WTC11 (cell line): ENCODE measurements at regions not wholly inside any gene's neighbourhood (a gene's known extent, or its start where the extent isn't known, plus 50 kb on each side); places are given as distances from the start of the nearest gene placed in this dataset.

Source experiments
- ATAC-seq: fragments of 200-7000 bp; cut with Tn5 transposase; 2 replicates; pipeline ENCODE4 v1.10.0; 2021; ENCODE audit warnings: mild to moderate bottlenecking, moderate library complexity
- CTCF ChIA-PET: fragments of 300-600 bp; sonication (Branson Sonifier 250); formaldehyde crosslinking; loops from one replicate; lab custom pipeline; 2021; ENCODE audit warnings: antibody characterized with exemption; lab: Charles Lee
- POLR2A ChIA-PET: fragments of 350-600 bp; sonication (Branson Sonifier 250); formaldehyde crosslinking; loops from one replicate; lab custom pipeline; 2021; ENCODE audit warnings: antibody characterized with exemption; lab: Charles Lee
- DNase-seq: peaks from one replicate; pipeline ENCODE4 v3.0.0; 2021; ENCODE audit warnings: low spot score
- H3K27ac Mint-ChIP-seq: 2 replicates; pipeline ENCODE4 v1.8.0; 2021; ENCODE audit warnings: mixed read lengths
- H3K27me3 Mint-ChIP-seq: 2 replicates; pipeline ENCODE4 v1.8.0; 2021; ENCODE audit warnings: low read depth, mild to moderate bottlenecking, moderate library complexity, mixed read lengths
- H3K36me3 Mint-ChIP-seq: 2 replicates; pipeline ENCODE4 v1.8.0; 2021; ENCODE audit warnings: mixed read lengths
- H3K4me1 Mint-ChIP-seq: 2 replicates; pipeline ENCODE4 v1.8.0; 2022; ENCODE audit warnings: mixed read lengths
- H3K4me3 Mint-ChIP-seq: 2 replicates; pipeline ENCODE4 v1.8.0; 2021; ENCODE audit warnings: mild to moderate bottlenecking, moderate library complexity, mixed read lengths
- H3K9me3 Mint-ChIP-seq: 2 replicates; pipeline ENCODE4 v1.8.0; 2021; ENCODE audit warnings: mixed read lengths
- AFF4 ChIP-seq: sonication (generic); formaldehyde crosslinking; IDR thresholded peaks from 2 replicates; pipeline ENCODE4 v1.8.1; 2023; ENCODE audit warnings: mild to moderate bottlenecking, missing genetic modification reagents, borderline replicate concordance
- CREM ChIP-seq: sonication (generic); formaldehyde crosslinking; IDR thresholded peaks from 2 replicates; pipeline ENCODE4 v1.8.1; 2022; ENCODE audit warnings: mild to moderate bottlenecking, missing genetic modification reagents, moderate library complexity
- EMX1 ChIP-seq: fragments of 250-450 bp; sonication (Bioruptor Pico); IDR thresholded peaks from 2 replicates; pipeline ENCODE4 v1.8.0; 2021; ENCODE audit warnings: mild to moderate bottlenecking
- GRHL2 ChIP-seq: fragments of 250-450 bp; sonication (Bioruptor Pico); IDR thresholded peaks from 2 replicates; pipeline ENCODE4 v1.8.0; 2022; ENCODE audit warnings: mild to moderate bottlenecking, moderate library complexity; ENCODE audit not compliant: insufficient replicate concordance, severe bottlenecking
- GTF2I ChIP-seq: fragments of 250-450 bp; sonication (Bioruptor Pico); conservative IDR thresholded peaks from 2 replicates; pipeline ENCODE4 v1.4.0; 2021; ENCODE audit warnings: mild to moderate bottlenecking
- HMGA2 ChIP-seq: fragments of 250-450 bp; sonication (Bioruptor Pico); IDR thresholded peaks from 2 replicates; pipeline ENCODE4 v1.4.0; 2021; ENCODE audit warnings: mild to moderate bottlenecking, moderate library complexity
- JAZF1 ChIP-seq: fragments of 250-450 bp; sonication (Bioruptor Pico); IDR thresholded peaks from 2 replicates; pipeline ENCODE4 v1.9.0; 2021; ENCODE audit warnings: moderate library complexity, mild to moderate bottlenecking, inconsistent platforms
- JUN ChIP-seq: sonication (generic); formaldehyde crosslinking; IDR thresholded peaks from 2 replicates; pipeline ENCODE4 v1.8.0; 2023; ENCODE audit warnings: mild to moderate bottlenecking, missing genetic modification reagents
- KAT7 ChIP-seq: sonication (generic); formaldehyde crosslinking; IDR thresholded peaks from 2 replicates; pipeline ENCODE4 v1.8.1; 2023; ENCODE audit warnings: missing genetic modification reagents, mild to moderate bottlenecking, borderline replicate concordance
- MLX ChIP-seq: sonication (generic); formaldehyde crosslinking; IDR thresholded peaks from 2 replicates; pipeline ENCODE4 v1.8.1; 2023; ENCODE audit warnings: mild to moderate bottlenecking, missing genetic modification reagents, moderate library complexity
- NFE2L1 ChIP-seq: sonication (generic); formaldehyde crosslinking; IDR thresholded peaks from 2 replicates; pipeline ENCODE4 v1.8.1; 2023; ENCODE audit warnings: missing genetic modification reagents
- OVOL2 ChIP-seq: fragments of 250-450 bp; sonication (Bioruptor Pico); IDR thresholded peaks from 2 replicates; pipeline ENCODE4 v1.9.0; 2021; ENCODE audit warnings: mild to moderate bottlenecking, borderline replicate concordance
- SMAD3 ChIP-seq: sonication (generic); formaldehyde crosslinking; IDR thresholded peaks from 2 replicates; pipeline ENCODE4 v1.8.0; 2022; ENCODE audit warnings: missing genetic modification reagents, mild to moderate bottlenecking, borderline replicate concordance
- TCF7 ChIP-seq: sonication (generic); formaldehyde crosslinking; IDR thresholded peaks from 2 replicates; pipeline ENCODE4 v1.8.0; 2022; ENCODE audit warnings: mild to moderate bottlenecking, low read depth, missing genetic modification reagents, moderate library complexity
- TP53 ChIP-seq: sonication (generic); formaldehyde crosslinking; IDR thresholded peaks from 2 replicates; pipeline ENCODE4 v1.8.1; 2023; ENCODE audit warnings: mild to moderate bottlenecking, missing genetic modification reagents
- ZNF138 ChIP-seq: sonication (generic); formaldehyde crosslinking; conservative IDR thresholded peaks from 2 replicates; pipeline ENCODE4 v1.8.1; 2022; ENCODE audit warnings: mild to moderate bottlenecking, moderate library complexity, missing genetic modification reagents
- ZNF219 ChIP-seq: sonication (generic); formaldehyde crosslinking; IDR thresholded peaks from 2 replicates; pipeline ENCODE4 v1.8.0; 2023; ENCODE audit warnings: missing genetic modification reagents, mild to moderate bottlenecking, borderline replicate concordance
- ZNF232 ChIP-seq: sonication (generic); formaldehyde crosslinking; IDR thresholded peaks from 2 replicates; pipeline ENCODE4 v1.8.0; 2022; ENCODE audit warnings: mild to moderate bottlenecking, missing genetic modification reagents
- ZNF317 ChIP-seq: sonication (generic); formaldehyde crosslinking; IDR thresholded peaks from 2 replicates; pipeline ENCODE4 v1.8.1; 2023; ENCODE audit warnings: low read depth, mild to moderate bottlenecking, moderate library complexity, missing genetic modification reagents, borderline replicate concordance
- ZNF396 ChIP-seq: fragments of 250-450 bp; sonication (Bioruptor Pico); IDR thresholded peaks from 2 replicates; pipeline ENCODE4 v1.8.0; 2021; ENCODE audit warnings: mild to moderate bottlenecking, moderate library complexity, borderline replicate concordance
- ZSCAN18 ChIP-seq: fragments of 250-450 bp; sonication (Bioruptor Pico); IDR thresholded peaks from 2 replicates; pipeline ENCODE4 v2.1.2; 2022; ENCODE audit warnings: mild to moderate bottlenecking, moderate library complexity
- TF ChIP-seq, protein P1 (sequence below): sonication (generic); formaldehyde crosslinking; IDR thresholded peaks from 2 replicates; pipeline ENCODE4 v1.8.0; 2023; ENCODE audit warnings: mild to moderate bottlenecking, missing genetic modification reagents
- TF ChIP-seq, protein P2 (sequence below): sonication (generic); formaldehyde crosslinking; IDR thresholded peaks from 2 replicates; pipeline ENCODE4 v1.8.1; 2022; ENCODE audit warnings: mild to moderate bottlenecking, missing genetic modification reagents, moderate library complexity, borderline replicate concordance
- TF ChIP-seq, protein P3 (sequence below): sonication (generic); formaldehyde crosslinking; IDR thresholded peaks from 2 replicates; pipeline ENCODE4 v1.8.0; 2023; ENCODE audit warnings: missing genetic modification reagents
- TF ChIP-seq, protein P4 (sequence below): sonication (generic); formaldehyde crosslinking; IDR thresholded peaks from 2 replicates; pipeline ENCODE4 v1.8.0; 2022; ENCODE audit warnings: mild to moderate bottlenecking, missing genetic modification reagents

DNA sequence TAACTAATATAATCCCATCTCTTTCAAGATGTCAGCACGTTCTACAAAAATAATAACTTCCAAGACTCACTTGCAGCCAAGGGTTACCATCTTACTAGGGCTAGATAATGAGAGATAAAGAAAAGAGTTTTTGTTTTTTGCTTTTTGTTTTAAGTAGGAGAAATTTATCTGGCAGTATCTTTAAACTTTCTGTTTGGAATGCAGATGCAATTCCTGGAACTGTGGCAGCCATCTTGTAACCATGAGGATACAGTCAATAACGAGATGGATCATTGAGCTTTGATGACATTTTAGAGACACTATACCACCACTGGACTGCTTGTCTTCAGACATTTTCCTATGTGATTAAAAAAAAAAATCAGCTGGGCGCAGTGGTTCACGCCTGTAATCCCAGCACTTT lies 171.2 kb upstream of the ARID2 start:
- ATAC-seq (no peak), DNase-seq (no peak)
- no peak overlapping the region for H3K4me3 Mint-ChIP-seq
- H3K4me1 Mint-ChIP-seq: no peaks in the 10 kb centered on the region
- CTCF ChIA-PET: no interaction called here
- H3K36me3 Mint-ChIP-seq: no peaks in the 10 kb centered on the region
- H3K9me3 Mint-ChIP-seq: peaks cover 5% of the 10 kb centered on the region; the same call in 1 of the 2 replicates
- H3K27me3 Mint-ChIP-seq: no peaks in the 10 kb centered on the region
- POLR2A ChIA-PET: interaction anchor here (0.5 kb wide), 1 partner anchor 366 kb away, joined by 3 read pairs; no protein-coding TSS in a partner anchor
- TF ChIP-seq ZNF232 (no peak), GTF2I (CRISPR knock-in tag) (0 out of 2 replicates have a peak, but pooled peaks have one; percentile 51), ZNF138 (CRISPR knock-in tag) (no peak), GRHL2 (no peak), MLX (CRISPR knock-in tag) (no peak)
- TF ChIP-seq, protein P1, sequence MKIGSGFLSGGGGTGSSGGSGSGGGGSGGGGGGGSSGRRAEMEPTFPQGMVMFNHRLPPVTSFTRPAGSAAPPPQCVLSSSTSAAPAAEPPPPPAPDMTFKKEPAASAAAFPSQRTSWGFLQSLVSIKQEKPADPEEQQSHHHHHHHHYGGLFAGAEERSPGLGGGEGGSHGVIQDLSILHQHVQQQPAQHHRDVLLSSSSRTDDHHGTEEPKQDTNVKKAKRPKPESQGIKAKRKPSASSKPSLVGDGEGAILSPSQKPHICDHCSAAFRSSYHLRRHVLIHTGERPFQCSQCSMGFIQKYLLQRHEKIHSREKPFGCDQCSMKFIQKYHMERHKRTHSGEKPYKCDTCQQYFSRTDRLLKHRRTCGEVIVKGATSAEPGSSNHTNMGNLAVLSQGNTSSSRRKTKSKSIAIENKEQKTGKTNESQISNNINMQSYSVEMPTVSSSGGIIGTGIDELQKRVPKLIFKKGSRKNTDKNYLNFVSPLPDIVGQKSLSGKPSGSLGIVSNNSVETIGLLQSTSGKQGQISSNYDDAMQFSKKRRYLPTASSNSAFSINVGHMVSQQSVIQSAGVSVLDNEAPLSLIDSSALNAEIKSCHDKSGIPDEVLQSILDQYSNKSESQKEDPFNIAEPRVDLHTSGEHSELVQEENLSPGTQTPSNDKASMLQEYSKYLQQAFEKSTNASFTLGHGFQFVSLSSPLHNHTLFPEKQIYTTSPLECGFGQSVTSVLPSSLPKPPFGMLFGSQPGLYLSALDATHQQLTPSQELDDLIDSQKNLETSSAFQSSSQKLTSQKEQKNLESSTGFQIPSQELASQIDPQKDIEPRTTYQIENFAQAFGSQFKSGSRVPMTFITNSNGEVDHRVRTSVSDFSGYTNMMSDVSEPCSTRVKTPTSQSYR (CRISPR knock-in tag): no peak
- H3K27ac Mint-ChIP-seq: no peak overlapping the region

DNA sequence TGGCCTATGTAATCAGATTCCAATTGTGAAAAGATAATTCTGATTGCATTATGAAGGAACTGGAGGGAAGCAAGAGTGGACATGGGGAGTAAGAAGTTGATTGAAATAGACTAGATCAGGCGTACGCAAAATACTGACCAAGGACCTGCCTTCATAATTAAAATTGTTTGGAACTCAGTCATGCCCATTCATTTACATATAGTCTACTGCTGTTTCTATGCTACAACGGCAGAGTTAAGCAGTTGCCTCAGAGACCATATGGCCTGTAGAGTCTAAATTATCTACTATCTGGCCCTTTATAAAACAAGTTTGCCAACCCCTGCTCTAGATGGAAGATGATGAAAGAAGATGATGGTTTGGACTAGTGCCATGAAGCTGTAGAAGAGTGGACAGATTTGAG lies 170.0 kb upstream of the ARID2 start:
- DNase-seq (no peak), ATAC-seq (no peak)
- H3K27ac Mint-ChIP-seq: no peak overlapping the region
- no peaks in the 10 kb centered on the region for H3K27me3 Mint-ChIP-seq
- H3K9me3 Mint-ChIP-seq: peaks cover 5% of the 10 kb centered on the region; the same call in 1 of the 2 replicates
- no peak for TF ChIP-seq EMX1 (CRISPR knock-in tag)
- TF ChIP-seq JUN (CRISPR knock-in tag): no peak
- TF ChIP-seq, protein P2, sequence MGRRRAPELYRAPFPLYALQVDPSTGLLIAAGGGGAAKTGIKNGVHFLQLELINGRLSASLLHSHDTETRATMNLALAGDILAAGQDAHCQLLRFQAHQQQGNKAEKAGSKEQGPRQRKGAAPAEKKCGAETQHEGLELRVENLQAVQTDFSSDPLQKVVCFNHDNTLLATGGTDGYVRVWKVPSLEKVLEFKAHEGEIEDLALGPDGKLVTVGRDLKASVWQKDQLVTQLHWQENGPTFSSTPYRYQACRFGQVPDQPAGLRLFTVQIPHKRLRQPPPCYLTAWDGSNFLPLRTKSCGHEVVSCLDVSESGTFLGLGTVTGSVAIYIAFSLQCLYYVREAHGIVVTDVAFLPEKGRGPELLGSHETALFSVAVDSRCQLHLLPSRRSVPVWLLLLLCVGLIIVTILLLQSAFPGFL (CRISPR knock-in tag): no peak
- no peak for TF ChIP-seq GTF2I (CRISPR knock-in tag)
- no peak for TF ChIP-seq AFF4 (CRISPR knock-in tag)
- TF ChIP-seq HMGA2 (CRISPR knock-in tag): no peak
- no peak for TF ChIP-seq ZNF317 (CRISPR knock-in tag)
- TF ChIP-seq, protein P3, sequence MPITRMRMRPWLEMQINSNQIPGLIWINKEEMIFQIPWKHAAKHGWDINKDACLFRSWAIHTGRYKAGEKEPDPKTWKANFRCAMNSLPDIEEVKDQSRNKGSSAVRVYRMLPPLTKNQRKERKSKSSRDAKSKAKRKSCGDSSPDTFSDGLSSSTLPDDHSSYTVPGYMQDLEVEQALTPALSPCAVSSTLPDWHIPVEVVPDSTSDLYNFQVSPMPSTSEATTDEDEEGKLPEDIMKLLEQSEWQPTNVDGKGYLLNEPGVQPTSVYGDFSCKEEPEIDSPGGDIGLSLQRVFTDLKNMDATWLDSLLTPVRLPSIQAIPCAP (CRISPR knock-in tag): no peak
- no peak for TF ChIP-seq ZNF219 (CRISPR knock-in tag)
- no peak for TF ChIP-seq KAT7
- no peak for TF ChIP-seq CREM
- no peak for TF ChIP-seq SMAD3 (CRISPR knock-in tag)
- TF ChIP-seq, protein P4, sequence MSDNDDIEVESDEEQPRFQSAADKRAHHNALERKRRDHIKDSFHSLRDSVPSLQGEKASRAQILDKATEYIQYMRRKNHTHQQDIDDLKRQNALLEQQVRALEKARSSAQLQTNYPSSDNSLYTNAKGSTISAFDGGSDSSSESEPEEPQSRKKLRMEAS (CRISPR knock-in tag): no peak
- no peak for TF ChIP-seq TP53
- TF ChIP-seq ZNF396 (CRISPR knock-in tag): no peak
- no peak for TF ChIP-seq TCF7 (CRISPR knock-in tag)
- TF ChIP-seq OVOL2 (CRISPR knock-in tag): no peak
- TF ChIP-seq NFE2L1 (CRISPR knock-in tag): no peak
- no peak for TF ChIP-seq ZSCAN18 (CRISPR knock-in tag)
- TF ChIP-seq JAZF1 (CRISPR knock-in tag): no peak
- no peak overlapping the region for H3K4me3 Mint-ChIP-seq
- ChIA-PET CTCF (no interaction called here), POLR2A (no interaction called here)
- H3K4me1 Mint-ChIP-seq: no peaks in the 10 kb centered on the region
- no peaks in the 10 kb centered on the region for H3K36me3 Mint-ChIP-seq
